Mesenchymal stem cell (in vitro differentiated cells and primary cell): ENCODE measurements at regions not wholly inside any gene's neighbourhood (a gene's known extent, or its start where the extent isn't known, plus 50 kb on each side); places are given as distances from the start of the nearest gene placed in this dataset.

Experiments
- DNase-seq: peaks from one replicate; pipeline ENCODE4 v3.0.0-alpha.2; 2013
- H2AFZ ChIP-seq: one replicate; pipeline ENCODE4 v1.6.1; 2013; ENCODE audit warnings: low read depth, mild to moderate bottlenecking, control low read depth, inconsistent platforms, low read length, moderate library complexity
- H2AK5ac ChIP-seq: 2 replicates; pipeline ENCODE4 v1.6.1; 2013; ENCODE audit warnings: low read length, moderate library complexity, mild to moderate bottlenecking, inconsistent platforms; ENCODE audit not compliant: severe bottlenecking
- H2BK120ac ChIP-seq: one replicate; pipeline ENCODE4 v1.6.1; 2013; ENCODE audit warnings: low read depth, mild to moderate bottlenecking, inconsistent platforms, low read length, moderate library complexity
- H2BK12ac ChIP-seq, 2 experiments: one replicate each; pipeline ENCODE4 v1.6.1; 2013; ENCODE audit warnings: inconsistent platforms in 2 of 2, low read length in 2 of 2, mild to moderate bottlenecking in 2 of 2, moderate library complexity in 2 of 2, control low read depth in 1 of 2
- H2BK15ac ChIP-seq: one replicate; pipeline ENCODE4 v1.6.1; 2013; ENCODE audit warnings: mild to moderate bottlenecking, low read depth, inconsistent platforms; ENCODE audit not compliant: poor library complexity, severe bottlenecking
- H2BK5ac ChIP-seq: 2 replicates; pipeline ENCODE4 v1.6.1; 2013; ENCODE audit warnings: low read depth, mild to moderate bottlenecking, low read length, control low read depth, inconsistent platforms; ENCODE audit not compliant: poor library complexity, severe bottlenecking
- H3K14ac ChIP-seq, 2 experiments: one replicate each; pipeline ENCODE4 v1.6.1; 2013; ENCODE audit warnings: inconsistent platforms in 2 of 2, low read length in 2 of 2, control low read depth in 1 of 2, mild to moderate bottlenecking in 1 of 2, moderate library complexity in 1 of 2
- H3K18ac ChIP-seq, 2 experiments: one replicate each; pipeline ENCODE4 v1.6.1; 2013; ENCODE audit warnings: inconsistent platforms in 2 of 2, low read length in 2 of 2, control low read depth in 1 of 2, low read depth in 1 of 2, mild to moderate bottlenecking in 1 of 2
- H3K23ac ChIP-seq, 2 experiments: one replicate each; pipeline ENCODE4 v1.6.1; 2013; ENCODE audit warnings: inconsistent platforms in 2 of 2, low read length in 2 of 2, mild to moderate bottlenecking in 2 of 2, moderate library complexity in 2 of 2, control low read depth in 1 of 2
- H3K27ac ChIP-seq: 2 replicates; pipeline ENCODE4 v1.5.1; 2013; ENCODE audit warnings: mild to moderate bottlenecking, moderate library complexity, low read length, control low read depth, inconsistent platforms; ENCODE audit not compliant: poor library complexity, severe bottlenecking
- H3K27me3 ChIP-seq, 2 experiments: 2 replicates each; pipeline versions ENCODE4 v1.6.1 to v1.7.0; 2013; ENCODE audit warnings: low read length in 2 of 2, mild to moderate bottlenecking in 2 of 2, moderate library complexity in 2 of 2, control low read depth in 1 of 2, inconsistent platforms in 1 of 2; ENCODE audit not compliant: control insufficient read depth in 1 of 2, insufficient read depth in 1 of 2
- H3K36me3 ChIP-seq, 2 experiments: 2 replicates each; pipeline versions ENCODE4 v1.6.1 to v1.7.0; 2013; ENCODE audit warnings: low read length in 2 of 2, control low read depth in 1 of 2, inconsistent platforms in 1 of 2, low read depth in 1 of 2, mild to moderate bottlenecking in 1 of 2; ENCODE audit not compliant: insufficient read depth in 2 of 2, control insufficient read depth in 1 of 2
- H3K4ac ChIP-seq, 2 experiments: one replicate each; pipeline ENCODE4 v1.6.1; 2013; ENCODE audit warnings: inconsistent platforms in 2 of 2, low read length in 2 of 2, mild to moderate bottlenecking in 2 of 2, moderate library complexity in 2 of 2, control low read depth in 1 of 2, low read depth in 1 of 2
- H3K4me1 ChIP-seq: 2 replicates; pipeline ENCODE4 v1.6.1; 2013; ENCODE audit warnings: low read depth, low read length, control low read depth; ENCODE audit not compliant: control insufficient read depth, insufficient read depth
- H3K4me2 ChIP-seq: 2 replicates; pipeline ENCODE4 v1.6.1; 2013; ENCODE audit warnings: low read length, mild to moderate bottlenecking, inconsistent platforms; ENCODE audit not compliant: poor library complexity, severe bottlenecking
- H3K4me3 ChIP-seq, 2 experiments: 2 replicates each; pipeline versions ENCODE4 v1.5.1 to v1.7.0; 2013; ENCODE audit warnings: low read length in 2 of 2, mild to moderate bottlenecking in 2 of 2, control low read depth in 1 of 2, low read depth in 1 of 2; ENCODE audit not compliant: insufficient read depth in 1 of 2
- H3K79me1 ChIP-seq: replicated peaks from 2 replicates; pipeline ENCODE4 v1.6.1; 2013; ENCODE audit warnings: mild to moderate bottlenecking, control low read depth, low read length, inconsistent platforms; ENCODE audit not compliant: poor library complexity, severe bottlenecking
- H3K9ac ChIP-seq: 2 replicates; pipeline ENCODE4 v1.7.0; 2013; ENCODE audit warnings: mild to moderate bottlenecking, low read length, moderate library complexity
- H3K9me3 ChIP-seq: 2 replicates; pipeline ENCODE4 v1.7.0; 2013; ENCODE audit warnings: mild to moderate bottlenecking, low read length; ENCODE audit not compliant: control insufficient read depth
- H4K8ac ChIP-seq: one replicate; pipeline ENCODE4 v1.6.1; 2013; ENCODE audit warnings: inconsistent platforms, mild to moderate bottlenecking, low read length, moderate library complexity
- H4K91ac ChIP-seq: one replicate; pipeline ENCODE4 v1.6.1; 2013; ENCODE audit warnings: mild to moderate bottlenecking, low read length, inconsistent platforms
- WGBS: methylation state at CpG from one replicate; pipeline ENCODE4 v1.1.7; 2013; ENCODE audit warnings: mixed read lengths; 5-methylcytosine and 5-hydroxymethylcytosine counted together

- Histone ChIP-seq H4K91ac (no peak overlapping the region), H3K4me1 (no peaks in the 10 kb centered on the region), H3K14ac (no peak overlapping the region), H3K36me3 (no peaks in the 10 kb centered on the region), H2BK12ac (no peak overlapping the region), H3K4me2 (no peak overlapping the region), H2AK5ac (no peak overlapping the region), H2AFZ (no peak overlapping the region), H4K8ac (no peak overlapping the region), H3K9me3 (no peaks in the 10 kb centered on the region), H3K27ac (no peak overlapping the region), H3K9ac (no peak overlapping the region), H3K23ac (no peak overlapping the region), H2BK15ac (no peak overlapping the region), H3K4me3 (no peak overlapping the region), H2BK5ac (no peak overlapping the region), H2BK120ac (no peak overlapping the region), H3K27me3 (no peaks in the 10 kb centered on the region), H3K79me1 (peaks cover 11% of the 10 kb centered on the region), H3K18ac (no peak overlapping the region), H3K4ac (no peak overlapping the region)
- DNase-seq, result no peak
These were observed 65.4 kb upstream of the ARHGAP32 start for GRCh38 chr11:129257512-129257911.

- Histone ChIP-seq H3K14ac (no peak overlapping the region), H4K8ac (no peak overlapping the region), H4K91ac (no peak overlapping the region), H3K4me1 (no peaks in the 10 kb centered on the region), H3K36me3 (no peaks in the 10 kb centered on the region), H3K4me2 (no peak overlapping the region), H3K9ac (no peak overlapping the region), H2AK5ac (no peak overlapping the region), H3K27ac (no peak overlapping the region), H3K9me3 (no peaks in the 10 kb centered on the region), H2BK5ac (no peak overlapping the region), H2BK15ac (no peak overlapping the region), H2BK12ac (no peak overlapping the region), H2AFZ (no peak overlapping the region), H3K27me3 (no peaks in the 10 kb centered on the region), H3K4ac (no peak overlapping the region), H2BK120ac (no peak overlapping the region), H3K18ac (no peak overlapping the region), H3K79me1 (peaks cover 7% of the 10 kb centered on the region), H3K23ac (no peak overlapping the region), H3K4me3 (no peak overlapping the region)
- 54% methylated on average over 5 of the region's 5 CpGs for whole genome bisulfite sequencing
- no peak for DNase-seq
These were observed 60.5 kb upstream of the ARHGAP32 start for GRCh38 chr11:129252621-129253020.

GRCh38 chr11:129251067-129251466, 58.9 kb upstream of the ARHGAP32 start:
- 50% methylated on average over 2 of the region's 3 CpGs for WGBS
- no peak overlapping the region for H2BK15ac ChIP-seq
- H3K79me1 ChIP-seq, result peaks cover 4% of the 10 kb centered on the region
- H3K4ac ChIP-seq, result no peak overlapping the region
- DNase-seq, result no peak
- peak overlapping the region in 1 of 2 experiments; percentile 25 for H3K4me3 ChIP-seq
- H3K36me3 ChIP-seq, result no peaks in the 10 kb centered on the region
- no peak overlapping the region for H2AFZ ChIP-seq
- H3K14ac ChIP-seq, result no peak overlapping the region
- no peak overlapping the region for H2AK5ac ChIP-seq
- H3K9ac ChIP-seq, result peak overlapping the region; percentile 61
- no peaks in the 10 kb centered on the region for H3K9me3 ChIP-seq
- H3K23ac ChIP-seq, result no peak overlapping the region
- no peak overlapping the region for H3K18ac ChIP-seq
- no peak overlapping the region for H2BK120ac ChIP-seq
- no peaks in the 10 kb centered on the region for H3K4me1 ChIP-seq
- no peak overlapping the region for H3K27ac ChIP-seq
- no peak overlapping the region for H2BK12ac ChIP-seq
- no peak overlapping the region for H4K8ac ChIP-seq
- H3K4me2 ChIP-seq, result no peak overlapping the region
- no peak overlapping the region for H2BK5ac ChIP-seq
- no peak overlapping the region for H4K91ac ChIP-seq
- no peaks in the 10 kb centered on the region for H3K27me3 ChIP-seq

GRCh38 chr11:129249923-129250322, 57.8 kb upstream of the ARHGAP32 start:
- no peak overlapping the region for H3K14ac ChIP-seq

More at GRCh38 chr11:129249923-129250322, 57.8 kb upstream of the ARHGAP32 start:
- no peaks in the 10 kb centered on the region for H3K36me3 ChIP-seq
- no peak overlapping the region for H3K4me3 ChIP-seq
- no peak overlapping the region for H2BK120ac ChIP-seq
- no peak overlapping the region for H4K91ac ChIP-seq
- H3K4me1 ChIP-seq, result no peaks in the 10 kb centered on the region
- peaks cover 4% of the 10 kb centered on the region for H3K79me1 ChIP-seq
- no peak overlapping the region for H3K4ac ChIP-seq
- no peak overlapping the region for H2BK5ac ChIP-seq
- no peak overlapping the region for H4K8ac ChIP-seq
- no peak overlapping the region for H3K18ac ChIP-seq
- peak overlapping the region in 1 of 2 experiments; percentile 48 for H2BK12ac ChIP-seq
- H3K4me2 ChIP-seq, result no peak overlapping the region
- H2BK15ac ChIP-seq, result no peak overlapping the region
- H3K9ac ChIP-seq, result peak overlapping the region; percentile 61
- no peak overlapping the region for H3K23ac ChIP-seq
- no peak overlapping the region for H2AFZ ChIP-seq
- no peak overlapping the region for H3K27ac ChIP-seq
- no peak overlapping the region for H2AK5ac ChIP-seq
- 100% methylated on average over 2 of the region's 2 CpGs for WGBS
- no peaks in the 10 kb centered on the region for H3K9me3 ChIP-seq
- H3K27me3 ChIP-seq, result no peaks in the 10 kb centered on the region
- no peak for DNase-seq
